Breast epithelium (tissue), 3 donors: ENCODE measurements at regions not wholly inside any gene's neighbourhood (a gene's known extent, or its start where the extent isn't known, plus 50 kb on each side); places are given as distances from the start of the nearest gene placed in this dataset.

ENCODE experiments used
- CTCF ChIP-seq, 3 donors: fragments of 450-650 bp; IDR thresholded peaks; one replicate each; pipeline ENCODE4 v1.5.1; 2016 to 2017; ENCODE audit warnings: antibody characterized with exemption in 3 of 3, mild to moderate bottlenecking in 3 of 3, moderate library complexity in 3 of 3
- POLR2A ChIP-seq: fragments of 450-650 bp; IDR thresholded peaks from one replicate; pipeline ENCODE4 v1.6.1; 2016; ENCODE audit warnings: antibody characterized with exemption, mild to moderate bottlenecking, moderate library complexity

- no peak for TF ChIP-seq POLR2A
- TF ChIP-seq CTCF (IDR thresholded peaks at IDR 0.05) = no peak
These were observed 141.4 kb upstream of the GRIK3 start for GRCh38 chr1:37175666-37176215.
